ENCODE measurements at regions not wholly inside any gene's neighbourhood (a gene's known extent, or its start where the extent isn't known, plus 50 kb on each side); places are given as distances from the start of the nearest gene placed in this dataset.

DNA sequence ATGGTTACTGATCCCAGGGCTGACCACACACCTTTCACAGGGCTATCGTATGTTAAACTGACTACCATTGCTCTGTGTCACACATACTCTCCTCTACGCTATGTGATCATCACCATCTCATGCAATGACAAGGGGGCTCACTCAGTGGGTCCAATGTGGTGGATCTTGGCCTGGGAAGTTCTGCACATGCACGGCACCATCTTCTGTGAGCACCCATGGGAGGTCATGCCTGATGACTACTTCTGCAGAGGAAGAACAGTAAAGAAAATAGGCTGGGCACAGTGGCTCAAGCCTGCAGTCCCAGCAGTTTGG is 60.0 kb upstream of the FOXD3 start:
- TF ChIP-seq, protein P1, sequence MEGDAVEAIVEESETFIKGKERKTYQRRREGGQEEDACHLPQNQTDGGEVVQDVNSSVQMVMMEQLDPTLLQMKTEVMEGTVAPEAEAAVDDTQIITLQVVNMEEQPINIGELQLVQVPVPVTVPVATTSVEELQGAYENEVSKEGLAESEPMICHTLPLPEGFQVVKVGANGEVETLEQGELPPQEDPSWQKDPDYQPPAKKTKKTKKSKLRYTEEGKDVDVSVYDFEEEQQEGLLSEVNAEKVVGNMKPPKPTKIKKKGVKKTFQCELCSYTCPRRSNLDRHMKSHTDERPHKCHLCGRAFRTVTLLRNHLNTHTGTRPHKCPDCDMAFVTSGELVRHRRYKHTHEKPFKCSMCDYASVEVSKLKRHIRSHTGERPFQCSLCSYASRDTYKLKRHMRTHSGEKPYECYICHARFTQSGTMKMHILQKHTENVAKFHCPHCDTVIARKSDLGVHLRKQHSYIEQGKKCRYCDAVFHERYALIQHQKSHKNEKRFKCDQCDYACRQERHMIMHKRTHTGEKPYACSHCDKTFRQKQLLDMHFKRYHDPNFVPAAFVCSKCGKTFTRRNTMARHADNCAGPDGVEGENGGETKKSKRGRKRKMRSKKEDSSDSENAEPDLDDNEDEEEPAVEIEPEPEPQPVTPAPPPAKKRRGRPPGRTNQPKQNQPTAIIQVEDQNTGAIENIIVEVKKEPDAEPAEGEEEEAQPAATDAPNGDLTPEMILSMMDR (IDR thresholded peaks at IDR 0.05; ENCODE audit: low read length), result no peak
- no peak for TF ChIP-seq EZH2 (optimal IDR thresholded peaks at IDR 0.05; ENCODE audit: low read depth, low read length)
